Neural cell (in vitro differentiated cells): ENCODE measurements at regions not wholly inside any gene's neighbourhood (a gene's known extent, or its start where the extent isn't known, plus 50 kb on each side); places are given as distances from the start of the nearest gene placed in this dataset.
"Not testable (repeated sequence)": the region's sequence is repeated elsewhere in the genome, so short reads cannot be mapped to it uniquely, and the experiment has no call there.

Experiments used
- H2AFZ ChIP-seq: fragments of 200-600, 300-800 bp; sonication (generic), shearing (Covaris generic); 2 replicates; pipeline ENCODE4 v1.6.0; 2014; ENCODE audit warnings: low read depth, mild to moderate bottlenecking, antibody characterized with exemption, low read length, moderate library complexity
- H3F3A ChIP-seq: fragments of 200-600 bp; shearing (Covaris generic); 2 replicates; pipeline ENCODE4 v1.6.1; 2016; ENCODE audit warnings: mild to moderate bottlenecking, moderate library complexity, mixed read lengths, antibody characterized with exemption, low read length; ENCODE audit not compliant: insufficient read depth, poor library complexity, severe bottlenecking
- H3K27ac ChIP-seq: fragments of 200-600, 300-800 bp; sonication (generic), shearing (Covaris generic); 2 replicates; pipeline ENCODE4 v1.5.1; 2014; ENCODE audit warnings: mild to moderate bottlenecking, low read length, moderate library complexity
- H3K27me3 ChIP-seq: fragments of 300-800, 200-600 bp; sonication (generic), shearing (Covaris generic); 2 replicates; pipeline ENCODE4 v1.6.0; 2014; ENCODE audit warnings: mild to moderate bottlenecking, low read depth, low read length, moderate library complexity; ENCODE audit not compliant: insufficient read depth
- H3K36me3 ChIP-seq: fragments of 300-800, 200-600 bp; sonication (generic), shearing (Covaris generic); 2 replicates; pipeline ENCODE4 v1.5.1; 2014; ENCODE audit warnings: mild to moderate bottlenecking, antibody characterized with exemption, low read length, moderate library complexity; ENCODE audit not compliant: insufficient read depth
- H3K4me2 ChIP-seq: fragments of 300-800, 200-600 bp; sonication (generic), shearing (Covaris generic); 2 replicates; pipeline ENCODE4 v1.6.0; 2014; ENCODE audit warnings: mild to moderate bottlenecking, low read length
- H3K4me3 ChIP-seq: fragments of 300-800, 200-600 bp; sonication (generic), shearing (Covaris generic); 2 replicates; pipeline ENCODE4 v1.5.1; 2014; ENCODE audit warnings: mild to moderate bottlenecking, low read length, moderate library complexity
- H3K79me2 ChIP-seq: fragments of 200-600 bp; shearing (Covaris generic); replicated peaks from 2 replicates; pipeline ENCODE4 v1.6.0; 2014; ENCODE audit warnings: mild to moderate bottlenecking, low read length, moderate library complexity; ENCODE audit not compliant: insufficient read depth
- H3K9ac ChIP-seq: fragments of 300-800, 200-600 bp; sonication (generic), shearing (Covaris generic); 2 replicates; pipeline ENCODE4 v1.6.1; 2016; ENCODE audit warnings: mild to moderate bottlenecking, low read length, mixed read lengths
- H3K9me2 ChIP-seq: fragments of 200-600 bp; shearing (Covaris generic); 2 replicates; pipeline ENCODE4 v1.6.1; 2016; ENCODE audit warnings: mild to moderate bottlenecking, low read length, mixed read lengths; ENCODE audit not compliant: insufficient read depth
- H3K9me3 ChIP-seq: fragments of 200-600, 300-800 bp; sonication (generic), shearing (Covaris generic); 2 replicates; pipeline ENCODE4 v1.6.1; 2016; ENCODE audit warnings: mild to moderate bottlenecking, mixed run types, low read length, moderate library complexity, mixed read lengths
- H4K20me1 ChIP-seq: fragments of 200-600 bp; shearing (Covaris generic); 2 replicates; pipeline ENCODE4 v1.6.1; 2016; ENCODE audit warnings: mild to moderate bottlenecking, mixed run types; ENCODE audit not compliant: insufficient read depth
- CTCF ChIP-seq: fragments of 450-650 bp; IDR thresholded peaks from 2 replicates; pipeline ENCODE4 v1.5.1; 2014; ENCODE audit warnings: antibody characterized with exemption, mild to moderate bottlenecking, moderate library complexity; ENCODE audit not compliant: poor library complexity, severe bottlenecking
- EP300 ChIP-seq: fragments of 450-650 bp; conservative IDR thresholded peaks from 2 replicates; pipeline ENCODE4 v1.6.1; 2014; ENCODE audit warnings: antibody characterized with exemption, mild to moderate bottlenecking, moderate library complexity; ENCODE audit not compliant: poor library complexity, severe bottlenecking
- EZH2 ChIP-seq: fragments of 200-600, 300-800 bp; shearing (Covaris generic), sonication (generic); IDR thresholded peaks from 2 replicates; pipeline ENCODE4 v1.6.1; 2014; ENCODE audit warnings: antibody characterized with exemption, low read length, borderline replicate concordance, mild to moderate bottlenecking; ENCODE audit not compliant: insufficient read depth, poor library complexity, severe bottlenecking
- MXI1 ChIP-seq: fragments of 450-650 bp; conservative IDR thresholded peaks from 2 replicates; pipeline ENCODE4 v1.6.1; 2014; ENCODE audit warnings: antibody characterized with exemption, mild to moderate bottlenecking; ENCODE audit not compliant: poor library complexity, severe bottlenecking
- POLR2AphosphoS5 ChIP-seq: IDR thresholded peaks from 2 replicates; pipeline ENCODE4 v1.6.1; 2012
- RAD21 ChIP-seq: fragments of 450-650 bp; conservative IDR thresholded peaks from 2 replicates; pipeline ENCODE4 v1.6.1; 2014; ENCODE audit warnings: antibody characterized with exemption, mild to moderate bottlenecking, moderate library complexity
- SMC3 ChIP-seq: fragments of 450-650 bp; conservative IDR thresholded peaks from 2 replicates; pipeline ENCODE4 v1.6.1; 2014; ENCODE audit warnings: antibody characterized with exemption, mild to moderate bottlenecking, moderate library complexity; ENCODE audit not compliant: poor library complexity
- TAF1 ChIP-seq: IDR thresholded peaks from 2 replicates; pipeline ENCODE4 v1.6.1; 2012; ENCODE audit warnings: low read depth
- TF ChIP-seq, protein P1 (sequence below): IDR thresholded peaks from 2 replicates; pipeline ENCODE4 v1.6.1; 2012; ENCODE audit warnings: borderline replicate concordance

DNA sequence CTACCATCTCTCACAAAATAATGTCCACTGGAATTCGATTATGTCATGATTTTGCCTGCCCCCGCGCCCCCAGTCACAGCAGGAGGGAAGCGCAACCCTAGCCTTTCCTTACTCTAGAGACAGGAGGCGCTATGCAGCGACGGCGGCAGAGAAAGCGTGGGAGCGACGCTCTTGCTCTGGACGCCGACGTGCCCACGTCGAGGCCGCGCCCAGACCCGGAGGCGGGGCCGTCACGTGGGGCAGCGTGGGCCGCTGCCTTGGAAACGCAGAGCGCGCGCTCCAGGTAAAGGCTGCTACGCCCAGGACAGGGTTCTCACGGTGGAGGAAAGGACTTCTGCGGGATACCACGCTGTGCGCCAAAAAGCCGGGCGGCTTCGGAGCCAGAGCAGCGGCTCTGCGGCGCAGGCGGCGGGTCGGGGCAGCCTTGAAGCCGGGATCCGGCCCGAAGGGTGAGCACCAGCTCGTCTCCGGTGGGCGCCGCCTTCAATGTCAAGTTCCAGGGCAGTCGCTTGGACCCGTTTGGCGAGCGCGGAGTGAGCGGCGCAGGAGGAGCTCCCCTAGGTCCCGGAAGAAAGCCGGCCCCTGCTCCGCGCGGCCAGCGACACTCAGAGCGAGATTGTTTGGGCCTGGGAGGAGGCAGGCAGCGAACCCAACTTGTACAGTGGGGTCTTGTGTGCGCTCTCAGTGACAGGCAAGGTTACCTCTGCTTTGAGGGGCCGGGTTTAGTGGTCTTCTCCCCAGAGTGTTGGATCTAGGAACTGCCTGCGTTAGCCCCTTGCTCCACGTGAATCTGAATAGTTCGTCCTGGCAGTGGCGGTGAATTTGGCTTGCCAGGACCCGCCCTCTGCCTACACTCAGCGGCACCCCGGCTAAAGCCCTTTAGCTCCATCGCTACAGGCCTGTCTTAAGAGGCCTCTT is 121.7 kb downstream of the MRPL57 start:
- peak overlapping the region; percentile 90 for H3K4me2 ChIP-seq
- H3K9me2 ChIP-seq: no peaks in the 10 kb centered on the region
- H2AFZ ChIP-seq: peak overlapping the region; percentile 56
- H3K27ac ChIP-seq: peak overlapping the region; percentile 41
- no peaks in the 10 kb centered on the region for H3K27me3 ChIP-seq
- peak overlapping the region; percentile 66 for H3K9ac ChIP-seq
- H3K36me3 ChIP-seq: no peaks in the 10 kb centered on the region
- H3K4me3 ChIP-seq: peak overlapping the region; percentile 100
- no peaks in the 10 kb centered on the region for H3F3A ChIP-seq
- H4K20me1 ChIP-seq: no peaks in the 10 kb centered on the region
- peak; percentile 61 for TF ChIP-seq RAD21
- TF ChIP-seq MXI1: peak; percentile 96
- TF ChIP-seq, protein P1, sequence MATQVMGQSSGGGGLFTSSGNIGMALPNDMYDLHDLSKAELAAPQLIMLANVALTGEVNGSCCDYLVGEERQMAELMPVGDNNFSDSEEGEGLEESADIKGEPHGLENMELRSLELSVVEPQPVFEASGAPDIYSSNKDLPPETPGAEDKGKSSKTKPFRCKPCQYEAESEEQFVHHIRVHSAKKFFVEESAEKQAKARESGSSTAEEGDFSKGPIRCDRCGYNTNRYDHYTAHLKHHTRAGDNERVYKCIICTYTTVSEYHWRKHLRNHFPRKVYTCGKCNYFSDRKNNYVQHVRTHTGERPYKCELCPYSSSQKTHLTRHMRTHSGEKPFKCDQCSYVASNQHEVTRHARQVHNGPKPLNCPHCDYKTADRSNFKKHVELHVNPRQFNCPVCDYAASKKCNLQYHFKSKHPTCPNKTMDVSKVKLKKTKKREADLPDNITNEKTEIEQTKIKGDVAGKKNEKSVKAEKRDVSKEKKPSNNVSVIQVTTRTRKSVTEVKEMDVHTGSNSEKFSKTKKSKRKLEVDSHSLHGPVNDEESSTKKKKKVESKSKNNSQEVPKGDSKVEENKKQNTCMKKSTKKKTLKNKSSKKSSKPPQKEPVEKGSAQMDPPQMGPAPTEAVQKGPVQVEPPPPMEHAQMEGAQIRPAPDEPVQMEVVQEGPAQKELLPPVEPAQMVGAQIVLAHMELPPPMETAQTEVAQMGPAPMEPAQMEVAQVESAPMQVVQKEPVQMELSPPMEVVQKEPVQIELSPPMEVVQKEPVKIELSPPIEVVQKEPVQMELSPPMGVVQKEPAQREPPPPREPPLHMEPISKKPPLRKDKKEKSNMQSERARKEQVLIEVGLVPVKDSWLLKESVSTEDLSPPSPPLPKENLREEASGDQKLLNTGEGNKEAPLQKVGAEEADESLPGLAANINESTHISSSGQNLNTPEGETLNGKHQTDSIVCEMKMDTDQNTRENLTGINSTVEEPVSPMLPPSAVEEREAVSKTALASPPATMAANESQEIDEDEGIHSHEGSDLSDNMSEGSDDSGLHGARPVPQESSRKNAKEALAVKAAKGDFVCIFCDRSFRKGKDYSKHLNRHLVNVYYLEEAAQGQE: no peak
- peak; percentile 31 for TF ChIP-seq TAF1
- peak; percentile 99 for TF ChIP-seq CTCF
- TF ChIP-seq EP300: peak; percentile 69
- TF ChIP-seq EZH2: no peak
- TF ChIP-seq POLR2AphosphoS5: peak; percentile 59
- TF ChIP-seq SMC3: peak; percentile 65
- no peaks in the 10 kb centered on the region for H3K9me3 ChIP-seq
- peaks cover 5% of the 10 kb centered on the region for H3K79me2 ChIP-seq

DNA sequence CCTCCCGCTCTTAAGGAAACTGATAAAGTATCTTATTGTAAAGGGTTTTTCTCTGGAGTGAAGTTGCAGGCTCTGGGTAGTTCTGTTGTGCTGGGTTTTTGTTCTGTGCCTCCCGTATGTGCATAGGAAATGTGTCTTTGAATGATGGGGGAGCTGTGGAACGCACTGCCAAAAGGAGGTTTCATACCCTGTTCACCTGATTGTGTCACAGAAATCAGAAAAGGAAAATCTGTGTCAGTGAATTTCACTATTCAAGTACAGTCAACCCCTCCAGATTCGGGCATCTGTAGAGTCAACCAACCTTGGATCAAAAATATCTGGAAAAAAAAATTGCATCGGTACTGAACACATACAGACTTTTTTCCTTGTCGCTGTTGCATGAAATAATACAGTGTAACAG is 127.8 kb downstream of the MRPL57 start:
- no peak overlapping the region for H3K9ac ChIP-seq
- no peaks in the 10 kb centered on the region for H3K9me2 ChIP-seq
- H3K9me3 ChIP-seq: no peaks in the 10 kb centered on the region
- no peak overlapping the region for H3K4me2 ChIP-seq
- no peaks in the 10 kb centered on the region for H3K27me3 ChIP-seq
- H3K4me3 ChIP-seq: no peak overlapping the region
- peaks cover 5% of the 10 kb centered on the region for H3K79me2 ChIP-seq
- no peaks in the 10 kb centered on the region for H4K20me1 ChIP-seq
- H3K36me3 ChIP-seq: no peaks in the 10 kb centered on the region
- H2AFZ ChIP-seq: no peak overlapping the region
- no peaks in the 10 kb centered on the region for H3F3A ChIP-seq
- H3K27ac ChIP-seq: no peak overlapping the region
- TF ChIP-seq MXI1 (no peak), TAF1 (no peak), RAD21 (no peak), CTCF (no peak), EP300 (no peak), EZH2 (no peak), SMC3 (no peak), POLR2AphosphoS5 (no peak)
- TF ChIP-seq, protein P1: no peak

DNA sequence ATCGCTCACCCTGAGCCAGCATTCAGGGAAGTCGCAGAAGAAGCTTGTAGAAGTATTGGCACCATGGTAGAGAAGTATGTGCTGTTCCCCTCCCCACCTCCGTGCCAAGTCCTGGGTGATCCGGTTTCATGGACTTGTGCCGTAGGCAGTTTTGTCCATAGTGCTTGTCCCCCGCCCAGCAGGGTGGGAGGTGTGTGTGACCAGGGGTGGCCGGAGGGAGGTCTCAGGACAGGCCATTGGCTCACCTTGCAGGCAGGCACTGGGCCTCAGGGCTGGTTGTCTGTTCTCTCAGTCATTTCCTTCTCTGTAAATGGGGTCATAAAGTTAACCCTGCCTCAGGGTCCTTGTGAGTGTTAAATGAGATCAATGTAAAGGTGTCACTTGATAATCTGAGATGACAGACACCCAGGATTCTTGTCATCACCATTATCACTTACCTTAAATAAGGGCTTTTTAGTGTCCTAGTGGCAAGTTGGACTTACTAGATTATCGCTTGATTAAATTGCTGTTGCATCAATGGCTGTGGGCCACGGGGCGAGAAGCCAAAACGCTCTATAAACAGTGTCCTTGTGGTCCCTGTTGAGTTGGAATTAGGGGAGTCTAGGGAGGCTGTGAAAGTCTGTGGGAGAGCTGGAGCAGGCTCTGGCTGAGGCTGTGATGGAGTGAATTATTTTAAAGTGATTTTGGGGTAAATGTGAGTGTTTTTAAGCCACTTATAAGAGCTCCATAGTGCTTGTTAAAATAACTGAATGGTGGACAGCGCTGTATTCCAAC is 130.0 kb downstream of the MRPL57 start:
- H3K27me3 ChIP-seq, H3K9me3 ChIP-seq, H3K4me3 ChIP-seq, H3K36me3 ChIP-seq, H2AFZ ChIP-seq, H3F3A ChIP-seq, H3K9me2 ChIP-seq, H3K9ac ChIP-seq, H3K79me2 ChIP-seq, H3K4me2 ChIP-seq, H3K27ac ChIP-seq, H4K20me1 ChIP-seq: not testable (repeated sequence)
